ENCODE measurements at regions not wholly inside any gene's neighbourhood (a gene's known extent, or its start where the extent isn't known, plus 50 kb on each side); places are given as distances from the start of the nearest gene placed in this dataset.
A peak's percentile ranks its signal among the peaks of the same experiment; 100 is the strongest.
"Not testable (repeated sequence)": the region's sequence is repeated elsewhere in the genome, so short reads cannot be mapped to it uniquely, and the experiment has no call there.

DNA sequence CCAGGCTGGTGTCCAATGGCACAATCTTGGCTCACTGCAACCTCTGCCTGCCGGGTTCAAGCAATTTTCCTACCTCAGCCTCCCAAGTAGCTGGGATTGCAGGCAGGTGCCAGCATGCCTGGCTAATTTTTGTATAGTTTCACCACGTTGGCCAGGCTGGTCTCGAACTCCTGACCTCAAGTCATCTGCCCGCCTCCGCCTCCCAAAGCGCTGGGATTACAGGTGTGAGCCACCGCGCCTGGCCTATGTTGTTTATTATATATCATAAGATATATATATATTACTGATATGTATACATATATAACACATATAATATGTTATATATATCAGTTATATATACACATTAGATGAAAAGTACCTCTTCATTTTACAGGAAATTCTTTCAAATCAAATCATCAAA lies 914.7 kb downstream of the FOXD4L5 start:
- DNase-seq (ENCODE audit: extremely low read depth, low read depth); H3K4me3 ChIP-seq (replicated peaks; ENCODE audit: low read depth, low read length): not testable (repeated sequence)

- DNase-seq (ENCODE audit: extremely low read depth, low read depth); H3K4me3 ChIP-seq (replicated peaks; ENCODE audit: low read depth, low read length): not testable (repeated sequence)
These were observed 915.4 kb downstream of the FOXD4L5 start for GRCh38 chr9:64369644-64370043.

- H3K4me3 ChIP-seq (replicated peaks; ENCODE audit: low read depth, low read length); DNase-seq (ENCODE audit: extremely low read depth, low read depth): not testable (repeated sequence)
- peak; percentile 10 for TF ChIP-seq CTCF (IDR thresholded peaks at IDR 0.05; ENCODE audit: low read depth, low read length, missing control alignments)
These were observed 915.9 kb downstream of the FOXD4L5 start for GRCh38 chr9:64369114-64369513.

DNA sequence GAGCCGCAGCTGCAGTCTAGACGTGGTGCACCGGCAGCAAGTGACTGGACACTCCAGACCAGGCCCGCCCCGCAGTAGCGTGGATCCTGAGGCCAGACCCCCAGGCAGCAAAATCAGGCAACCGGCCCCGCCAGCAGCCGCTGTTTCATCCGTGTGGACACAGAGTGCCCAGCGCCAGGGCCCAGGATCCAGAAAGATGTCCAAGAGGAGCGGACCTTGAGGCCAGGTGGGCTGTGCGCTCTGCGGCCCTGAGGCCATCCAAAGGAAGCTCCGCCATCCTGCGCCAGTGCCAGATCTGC lies 916.4 kb downstream of the FOXD4L5 start:
- DNase-seq (ENCODE audit: extremely low read depth, low read depth); H3K4me3 ChIP-seq (replicated peaks; ENCODE audit: low read depth, low read length): not testable (repeated sequence)

DNA sequence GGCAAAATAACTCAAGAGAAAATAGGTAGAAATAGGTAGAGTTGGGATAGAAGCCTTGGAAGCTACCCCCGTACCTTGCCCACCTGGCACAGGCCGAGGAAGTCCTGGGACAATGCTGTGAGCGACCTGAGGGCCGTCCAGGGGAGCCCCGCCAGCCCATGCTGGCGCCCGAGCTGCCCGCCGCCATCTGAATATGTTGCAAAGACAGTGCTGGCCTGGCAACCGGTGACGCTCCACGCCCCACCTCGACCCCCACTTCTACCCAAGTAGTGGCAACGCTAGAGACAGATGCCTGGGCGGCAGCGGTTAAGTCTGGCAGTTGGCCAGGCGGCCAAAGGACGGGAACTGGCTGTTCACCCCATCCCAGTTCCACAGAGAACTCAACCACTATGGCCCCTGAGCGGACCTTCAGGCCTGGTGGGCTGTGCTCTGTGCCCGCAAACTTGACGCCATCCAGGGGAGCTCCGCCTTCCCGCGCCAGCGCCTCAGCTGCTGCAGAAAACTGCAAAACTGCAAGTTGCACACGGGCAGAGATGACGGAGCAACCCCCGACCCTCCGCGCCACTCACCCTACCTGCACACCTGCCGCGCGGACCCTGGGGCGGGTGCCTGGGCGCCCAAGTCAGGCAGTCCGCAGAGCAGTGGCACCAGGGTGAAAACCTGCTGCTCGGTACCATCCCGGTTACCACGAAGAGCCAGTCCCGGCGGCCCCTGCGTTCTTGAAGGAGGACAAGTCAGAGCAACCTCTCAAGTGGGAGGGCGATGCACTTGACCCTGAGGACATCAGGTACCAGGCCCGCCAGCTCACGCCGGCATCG lies 917.0 kb downstream of the FOXD4L5 start:
- DNase-seq (ENCODE audit: extremely low read depth, low read depth); H3K4me3 ChIP-seq (replicated peaks; ENCODE audit: low read depth, low read length): not testable (repeated sequence)

Measured in HFF-Myc (cell line).